ENCODE measurements at regions not wholly inside any gene's neighbourhood (a gene's known extent, or its start where the extent isn't known, plus 50 kb on each side); places are given as distances from the start of the nearest gene placed in this dataset.

GRCh38 chr2:175414882-175415487, 233.5 kb upstream of the ATP5MC3 start:
- H3K36me3 ChIP-seq (ENCODE audit: control insufficient read depth in 4 of 4, insufficient read depth in 3 of 4, low read depth in 1 of 4, low read length in 3 of 4) = no peaks in the 10 kb centered on the region
- H3K4me3 ChIP-seq (ENCODE audit: low read depth in 1 of 3, low read length in 3 of 3) = no peak overlapping the region
- TF ChIP-seq NR2F2 (IDR thresholded peaks at IDR 0.05) (no peak), RAD21 (IDR thresholded peaks at IDR 0.05) (peak; percentile 71 to 76), ZBTB33 (IDR thresholded peaks at IDR 0.05) (no peak), GABPA (IDR thresholded peaks at IDR 0.05 in 1 of 2, conservative IDR thresholded peaks at IDR 0.05 in 1 of 2) (no peak), RXRA (IDR thresholded peaks at IDR 0.05) (no peak), YY1 (IDR thresholded peaks at IDR 0.05) (no peak), REST (IDR thresholded peaks at IDR 0.05) (no peak), HNF4A (conservative IDR thresholded peaks at IDR 0.05) (no peak), FOXA1 (IDR thresholded peaks at IDR 0.05) (no peak), SP1 (IDR thresholded peaks at IDR 0.05) (no peak)
- TF ChIP-seq, protein P1, sequence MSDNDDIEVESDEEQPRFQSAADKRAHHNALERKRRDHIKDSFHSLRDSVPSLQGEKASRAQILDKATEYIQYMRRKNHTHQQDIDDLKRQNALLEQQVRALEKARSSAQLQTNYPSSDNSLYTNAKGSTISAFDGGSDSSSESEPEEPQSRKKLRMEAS (IDR thresholded peaks at IDR 0.05) = no peak
- TF ChIP-seq, protein P2, sequence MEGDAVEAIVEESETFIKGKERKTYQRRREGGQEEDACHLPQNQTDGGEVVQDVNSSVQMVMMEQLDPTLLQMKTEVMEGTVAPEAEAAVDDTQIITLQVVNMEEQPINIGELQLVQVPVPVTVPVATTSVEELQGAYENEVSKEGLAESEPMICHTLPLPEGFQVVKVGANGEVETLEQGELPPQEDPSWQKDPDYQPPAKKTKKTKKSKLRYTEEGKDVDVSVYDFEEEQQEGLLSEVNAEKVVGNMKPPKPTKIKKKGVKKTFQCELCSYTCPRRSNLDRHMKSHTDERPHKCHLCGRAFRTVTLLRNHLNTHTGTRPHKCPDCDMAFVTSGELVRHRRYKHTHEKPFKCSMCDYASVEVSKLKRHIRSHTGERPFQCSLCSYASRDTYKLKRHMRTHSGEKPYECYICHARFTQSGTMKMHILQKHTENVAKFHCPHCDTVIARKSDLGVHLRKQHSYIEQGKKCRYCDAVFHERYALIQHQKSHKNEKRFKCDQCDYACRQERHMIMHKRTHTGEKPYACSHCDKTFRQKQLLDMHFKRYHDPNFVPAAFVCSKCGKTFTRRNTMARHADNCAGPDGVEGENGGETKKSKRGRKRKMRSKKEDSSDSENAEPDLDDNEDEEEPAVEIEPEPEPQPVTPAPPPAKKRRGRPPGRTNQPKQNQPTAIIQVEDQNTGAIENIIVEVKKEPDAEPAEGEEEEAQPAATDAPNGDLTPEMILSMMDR (IDR thresholded peaks at IDR 0.05; ENCODE audit: low read depth, low read length, missing input control) = peak; percentile 58
- 38% methylated on average over 3 of the region's 3 CpGs for WGBS
- no peaks in the 10 kb centered on the region for H3K4me1 ChIP-seq (ENCODE audit: control insufficient read depth in 4 of 4, insufficient read depth in 4 of 4, low read length in 3 of 4)
- H3K27me3 ChIP-seq (ENCODE audit: control insufficient read depth in 4 of 4, insufficient read depth in 4 of 4, low read length in 3 of 4) = peaks cover 0 to 4% (median 0%) of the 10 kb centered on the region in 4 donors
- no peaks in the 10 kb centered on the region for H3K9me3 ChIP-seq (ENCODE audit: control insufficient read depth in 4 of 4, low read length in 3 of 4)
- no peak overlapping the region for H3K9ac ChIP-seq (ENCODE audit: low read depth in 1 of 2, low read length in 2 of 2)
- DNase-seq (ENCODE audit: low spot score) = peak; percentile 44
- H3K27ac ChIP-seq (ENCODE audit: low read depth in 1 of 2, low read length in 2 of 2) = no peak overlapping the region

- Histone ChIP-seq H3K27me3 (ENCODE audit: control insufficient read depth in 4 of 4, insufficient read depth in 4 of 4, low read length in 3 of 4) (peaks cover 0 to 4% (median 0%) of the 10 kb centered on the region in 4 donors), H3K4me1 (ENCODE audit: control insufficient read depth in 4 of 4, insufficient read depth in 4 of 4, low read length in 3 of 4) (no peaks in the 10 kb centered on the region), H3K9me3 (ENCODE audit: control insufficient read depth in 4 of 4, low read length in 3 of 4) (no peaks in the 10 kb centered on the region), H3K9ac (ENCODE audit: low read depth in 1 of 2, low read length in 2 of 2) (no peak overlapping the region), H3K27ac (ENCODE audit: low read depth in 1 of 2, low read length in 2 of 2) (no peak overlapping the region), H3K36me3 (ENCODE audit: control insufficient read depth in 4 of 4, insufficient read depth in 3 of 4, low read depth in 1 of 4, low read length in 3 of 4) (no peaks in the 10 kb centered on the region), H3K4me3 (ENCODE audit: low read depth in 1 of 3, low read length in 3 of 3) (no peak overlapping the region)
- WGBS = 71% methylated on average over 5 of the region's 5 CpGs
- no peak for DNase-seq (ENCODE audit: low spot score)
- TF ChIP-seq REST (IDR thresholded peaks at IDR 0.05) (no peak), HNF4G (IDR thresholded peaks at IDR 0.05) (no peak), EGR1 (IDR thresholded peaks at IDR 0.05; ENCODE audit: low read depth in 2 of 2) (no peak), SP1 (IDR thresholded peaks at IDR 0.05) (no peak), ATF3 (IDR thresholded peaks at IDR 0.05) (no peak), NR2F2 (IDR thresholded peaks at IDR 0.05) (no peak), JUND (IDR thresholded peaks at IDR 0.05) (no peak), RAD21 (IDR thresholded peaks at IDR 0.05) (no peak), YY1 (IDR thresholded peaks at IDR 0.05) (no peak), ZBTB33 (IDR thresholded peaks at IDR 0.05) (no peak), FOXA2 (IDR thresholded peaks at IDR 0.05) (no peak)
These were observed 232.8 kb upstream of the ATP5MC3 start for GRCh38 chr2:175414191-175414881.
